ENCODE measurements at regions not wholly inside any gene's neighbourhood (a gene's known extent, or its start where the extent isn't known, plus 50 kb on each side); places are given as distances from the start of the nearest gene placed in this dataset.

- 90% methylated on average over 2 of the region's 12 CpGs for WGBS
- H3K4me1 ChIP-seq, result peaks cover 18% of the 10 kb centered on the region
Observed at GRCh38 chr21:43268804-43269186, 100.0 kb downstream of the CRYAA start.

GRCh38 chr21:43268086-43268803, 99.4 kb downstream of the CRYAA start:
- Histone ChIP-seq H3K9me3 (no peaks in the 10 kb centered on the region), H3K27me3 (peaks cover 14% of the 10 kb centered on the region), H3K27ac (no peak overlapping the region), H3K4me1 (peaks cover 18% of the 10 kb centered on the region), H3K4me3 (no peak overlapping the region), H3K36me3 (no peaks in the 10 kb centered on the region)
- no peak for DNase-seq (ENCODE audit: low spot score in 2 of 2)
- 93% methylated on average over 4 of the region's 9 CpGs for WGBS
- TF ChIP-seq CTCF (IDR thresholded peaks at IDR 0.05), result no peak
- no peak for TF ChIP-seq POLR2A (IDR thresholded peaks at IDR 0.05)
- no peak for TF ChIP-seq EP300 (IDR thresholded peaks at IDR 0.05)
- no peak for TF ChIP-seq POLR2AphosphoS5 (IDR thresholded peaks at IDR 0.05)

More at GRCh38 chr21:43268804-43269186, 100.0 kb downstream of the CRYAA start:
- no peaks in the 10 kb centered on the region for H3K9me3 ChIP-seq
- H3K36me3 ChIP-seq, result no peaks in the 10 kb centered on the region
- no peak overlapping the region for H3K27ac ChIP-seq
- DNase-seq (ENCODE audit: low spot score in 2 of 2), result no peak
- no peak overlapping the region for H3K4me3 ChIP-seq
- peaks cover 18% of the 10 kb centered on the region for H3K27me3 ChIP-seq
- no peak for TF ChIP-seq CTCF (IDR thresholded peaks at IDR 0.05)
- TF ChIP-seq POLR2A (IDR thresholded peaks at IDR 0.05), result no peak

- H3K36me3 ChIP-seq, result no peaks in the 10 kb centered on the region
- H3K4me3 ChIP-seq, result no peak overlapping the region
- no peak overlapping the region for H3K27ac ChIP-seq
- DNase-seq (ENCODE audit: low spot score in 2 of 2), result no peak
- H3K4me1 ChIP-seq, result peaks cover 18% of the 10 kb centered on the region
- H3K27me3 ChIP-seq, result peaks cover 12% of the 10 kb centered on the region
- TF ChIP-seq EP300 (IDR thresholded peaks at IDR 0.05) (no peak), POLR2AphosphoS5 (IDR thresholded peaks at IDR 0.05) (no peak), POLR2A (IDR thresholded peaks at IDR 0.05) (no peak), CTCF (IDR thresholded peaks at IDR 0.05) (no peak)
- WGBS, result 86% methylated on average over 14 of the region's 15 CpGs
- no peaks in the 10 kb centered on the region for H3K9me3 ChIP-seq
Observed at GRCh38 chr21:43267391-43268085, 98.7 kb downstream of the CRYAA start.

GRCh38 chr21:43266534-43266933, 97.7 kb downstream of the CRYAA start:
- WGBS, result 28% methylated on average over 3 of the region's 3 CpGs
- Histone ChIP-seq H3K4me1 (peaks cover 18% of the 10 kb centered on the region), H3K27ac (no peak overlapping the region), H3K9me3 (no peaks in the 10 kb centered on the region), H3K4me3 (no peak overlapping the region), H3K36me3 (no peaks in the 10 kb centered on the region), H3K27me3 (peaks cover 9% of the 10 kb centered on the region)
- no peak for TF ChIP-seq EP300 (IDR thresholded peaks at IDR 0.05)
- TF ChIP-seq POLR2A (IDR thresholded peaks at IDR 0.05), result no peak
- no peak for TF ChIP-seq CTCF (IDR thresholded peaks at IDR 0.05)
- TF ChIP-seq POLR2AphosphoS5 (IDR thresholded peaks at IDR 0.05), result no peak
- DNase-seq (ENCODE audit: low spot score in 2 of 2), result no peak

GRCh38 chr21:43262427-43262826, 93.6 kb downstream of the CRYAA start:
- peaks cover 8% of the 10 kb centered on the region for H3K4me1 ChIP-seq
- H3K27me3 ChIP-seq, result no peaks in the 10 kb centered on the region
- H3K9me3 ChIP-seq, result no peaks in the 10 kb centered on the region
- DNase-seq (ENCODE audit: low spot score in 2 of 2), result no peak
- no peaks in the 10 kb centered on the region for H3K36me3 ChIP-seq
- TF ChIP-seq CTCF (IDR thresholded peaks at IDR 0.05), result no peak
- TF ChIP-seq POLR2AphosphoS5 (IDR thresholded peaks at IDR 0.05), result no peak
- TF ChIP-seq POLR2A (IDR thresholded peaks at IDR 0.05), result no peak
- no peak for TF ChIP-seq EP300 (IDR thresholded peaks at IDR 0.05)
- H3K27ac ChIP-seq, result no peak overlapping the region
- 75% methylated on average over 1 of the region's 1 CpG for WGBS
- no peak overlapping the region for H3K4me3 ChIP-seq
